Activated naive CD8-positive, alpha-beta T cell treated with anti-CD3 and anti-CD28 coated beads, Interleukin-2, amount 50 U/mL, for 24 hours (primary cell): ENCODE measurements at regions not wholly inside any gene's neighbourhood (a gene's known extent, or its start where the extent isn't known, plus 50 kb on each side); places are given as distances from the start of the nearest gene placed in this dataset.

ENCODE experiments used
- ATAC-seq: fragments of 150-1000 bp; cut with Tn5 transposase; one replicate; pipeline ENCODE4 v1.10.0; 2021
- DNase-seq: peaks from one replicate; pipeline ENCODE4 v3.0.0; 2021
- H3K27ac Mint-ChIP-seq: one replicate; pipeline ENCODE4 v1.8.0; 2021; ENCODE audit warnings: mild to moderate bottlenecking, mixed read lengths
- H3K27me3 Mint-ChIP-seq: one replicate; pipeline ENCODE4 v1.8.0; 2021; ENCODE audit warnings: mixed read lengths
- H3K36me3 Mint-ChIP-seq: one replicate; pipeline ENCODE4 v1.8.0; 2021; ENCODE audit warnings: low read depth, mixed read lengths
- H3K4me1 Mint-ChIP-seq: one replicate; pipeline ENCODE4 v1.8.0; 2021; ENCODE audit warnings: mixed read lengths
- H3K4me3 Mint-ChIP-seq: one replicate; pipeline ENCODE4 v1.8.0; 2021; ENCODE audit warnings: mild to moderate bottlenecking, moderate library complexity, mixed read lengths
- H3K9me3 Mint-ChIP-seq: one replicate; pipeline ENCODE4 v1.8.0; 2021; ENCODE audit warnings: mixed read lengths

DNA sequence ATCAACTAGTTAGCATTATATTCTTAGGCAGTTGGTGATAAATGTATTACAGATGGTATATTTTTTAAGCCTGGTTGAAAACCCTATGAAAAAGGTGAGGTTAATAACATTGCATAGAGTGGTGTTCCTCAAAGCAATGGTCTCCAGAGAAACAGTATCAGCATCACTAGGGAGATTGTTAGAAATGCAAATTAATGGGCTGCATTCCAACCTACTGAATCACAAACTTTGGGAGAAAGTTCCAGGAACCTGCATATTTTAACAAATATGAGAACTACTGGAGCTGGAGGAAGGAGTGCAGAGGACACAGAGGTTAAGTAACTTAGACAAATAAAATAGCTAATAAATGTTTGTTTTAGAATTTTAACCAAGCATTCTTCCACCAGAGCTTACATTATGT lies 166.9 kb upstream of the PCDH10 start:
- no peaks in the 10 kb centered on the region for H3K27me3 Mint-ChIP-seq
- H3K9me3 Mint-ChIP-seq: no peaks in the 10 kb centered on the region
- no peak overlapping the region for H3K4me3 Mint-ChIP-seq
- ATAC-seq: no peak
- H3K4me1 Mint-ChIP-seq: no peaks in the 10 kb centered on the region
- no peaks in the 10 kb centered on the region for H3K36me3 Mint-ChIP-seq
- no peak overlapping the region for H3K27ac Mint-ChIP-seq
- DNase-seq: no peak

GRCh38 chr4:132991111-132991510 lies 158.0 kb upstream of the PCDH10 start:
- no peak overlapping the region for H3K4me3 Mint-ChIP-seq
- no peaks in the 10 kb centered on the region for H3K27me3 Mint-ChIP-seq
- H3K9me3 Mint-ChIP-seq: no peaks in the 10 kb centered on the region
- no peaks in the 10 kb centered on the region for H3K4me1 Mint-ChIP-seq
- no peaks in the 10 kb centered on the region for H3K36me3 Mint-ChIP-seq
- no peak overlapping the region for H3K27ac Mint-ChIP-seq
- no peak for ATAC-seq
- DNase-seq: no peak

DNA sequence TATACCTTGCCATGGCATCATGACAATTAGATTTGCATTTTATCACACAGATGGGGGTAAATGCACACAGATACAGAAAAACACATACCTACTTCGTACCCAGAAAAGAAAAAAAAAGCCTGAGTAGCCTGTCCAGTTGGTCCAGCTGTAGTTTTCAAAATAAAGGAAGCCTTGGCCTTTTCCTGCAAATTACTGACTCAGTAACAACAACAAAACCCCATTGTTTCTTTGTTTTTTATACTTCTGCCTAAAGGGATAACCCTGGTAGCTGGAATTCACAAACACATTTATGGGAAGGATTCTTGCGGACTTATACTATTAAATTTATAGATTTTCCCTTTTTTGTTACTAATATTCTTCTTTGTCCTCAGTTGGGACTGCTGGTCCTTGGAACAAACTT lies 156.4 kb upstream of the PCDH10 start:
- ATAC-seq: no peak
- no peaks in the 10 kb centered on the region for H3K9me3 Mint-ChIP-seq
- no peak for DNase-seq
- no peak overlapping the region for H3K27ac Mint-ChIP-seq
- H3K4me1 Mint-ChIP-seq: no peaks in the 10 kb centered on the region
- no peaks in the 10 kb centered on the region for H3K27me3 Mint-ChIP-seq
- H3K36me3 Mint-ChIP-seq: no peaks in the 10 kb centered on the region
- H3K4me3 Mint-ChIP-seq: no peak overlapping the region

DNA sequence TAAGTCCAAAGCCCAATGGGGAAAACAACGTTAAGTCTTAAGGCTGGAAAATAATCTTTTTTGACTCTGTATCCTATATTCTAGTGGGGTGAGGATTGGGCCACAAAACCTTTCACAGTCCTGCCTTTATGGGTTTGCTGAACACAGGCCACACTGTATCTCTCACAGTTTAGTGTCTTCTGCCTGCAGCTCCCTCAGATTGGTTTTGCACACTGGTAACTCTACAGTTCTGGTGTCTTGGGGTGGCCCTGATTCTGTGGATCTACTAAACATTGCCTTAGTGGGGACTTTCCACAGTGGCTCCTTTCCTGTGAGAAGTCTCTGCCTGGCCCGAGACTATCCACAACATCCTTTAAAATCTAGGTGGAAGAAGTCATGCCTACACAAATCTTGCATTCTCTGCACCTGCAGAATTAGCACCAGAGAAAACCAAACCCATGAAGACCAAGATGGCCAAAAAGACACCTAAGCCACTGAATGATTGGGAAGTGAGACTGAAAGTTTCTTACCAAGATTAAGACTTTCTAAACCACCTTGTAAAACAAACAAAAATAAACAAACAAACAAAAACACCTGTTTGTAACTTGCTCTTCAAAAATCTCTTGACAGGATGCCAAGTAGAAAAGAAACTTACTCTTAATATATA lies 150.4 kb upstream of the PCDH10 start:
- DNase-seq (no peak), ATAC-seq (no peak)
- no peaks in the 10 kb centered on the region for H3K4me1 Mint-ChIP-seq
- H3K4me3 Mint-ChIP-seq: no peak overlapping the region
- no peaks in the 10 kb centered on the region for H3K27me3 Mint-ChIP-seq
- H3K27ac Mint-ChIP-seq: no peak overlapping the region
- H3K9me3 Mint-ChIP-seq: peaks cover 14% of the 10 kb centered on the region
- no peaks in the 10 kb centered on the region for H3K36me3 Mint-ChIP-seq

DNA sequence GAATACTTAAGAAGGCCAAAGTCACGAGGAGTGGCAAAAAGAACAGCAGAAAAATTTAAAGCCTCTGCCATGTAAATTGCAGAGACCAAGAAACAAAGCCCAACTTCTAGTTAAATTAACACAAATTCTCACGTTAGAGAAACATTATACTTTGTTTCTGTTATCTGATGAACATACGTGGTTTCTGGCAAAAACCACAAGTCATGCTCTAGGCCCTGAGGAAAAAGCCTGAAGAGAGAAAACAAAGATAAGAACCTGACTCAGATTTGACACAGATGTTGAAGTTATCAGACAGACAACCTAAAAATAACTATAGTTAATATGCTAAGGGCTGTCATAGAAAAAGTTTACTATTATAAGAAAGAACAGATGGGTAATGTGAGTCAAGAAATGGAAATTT lies 149.1 kb upstream of the PCDH10 start:
- no peak for DNase-seq
- Mint-ChIP-seq H3K9me3 (peaks cover 14% of the 10 kb centered on the region), H3K27ac (no peak overlapping the region), H3K4me3 (no peak overlapping the region), H3K27me3 (no peaks in the 10 kb centered on the region), H3K4me1 (no peaks in the 10 kb centered on the region), H3K36me3 (no peaks in the 10 kb centered on the region)
- ATAC-seq: no peak

DNA sequence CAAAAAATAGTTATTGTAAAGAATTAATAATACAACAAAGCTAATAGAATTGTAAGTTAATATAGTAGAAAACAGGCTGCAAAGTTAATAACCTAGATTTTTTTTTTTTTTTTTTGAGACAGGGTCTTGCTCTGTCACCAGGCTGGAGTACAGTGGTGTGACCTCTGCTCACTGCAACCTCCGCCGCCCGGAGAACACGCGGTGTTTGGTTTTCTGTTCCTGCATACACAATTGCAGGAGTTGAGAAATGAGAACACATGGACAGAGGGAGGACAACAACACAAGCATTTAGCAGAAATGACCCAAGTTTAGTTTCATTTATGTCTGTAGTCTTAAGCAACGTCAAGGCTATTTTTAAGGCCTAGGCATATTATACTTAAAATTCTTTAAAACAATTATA lies 145.9 kb upstream of the PCDH10 start:
- DNase-seq: no peak
- Mint-ChIP-seq H3K4me1 (no peaks in the 10 kb centered on the region), H3K27me3 (no peaks in the 10 kb centered on the region), H3K36me3 (no peaks in the 10 kb centered on the region), H3K4me3 (no peak overlapping the region), H3K9me3 (peaks cover 23% of the 10 kb centered on the region), H3K27ac (no peak overlapping the region)
- no peak for ATAC-seq

DNA sequence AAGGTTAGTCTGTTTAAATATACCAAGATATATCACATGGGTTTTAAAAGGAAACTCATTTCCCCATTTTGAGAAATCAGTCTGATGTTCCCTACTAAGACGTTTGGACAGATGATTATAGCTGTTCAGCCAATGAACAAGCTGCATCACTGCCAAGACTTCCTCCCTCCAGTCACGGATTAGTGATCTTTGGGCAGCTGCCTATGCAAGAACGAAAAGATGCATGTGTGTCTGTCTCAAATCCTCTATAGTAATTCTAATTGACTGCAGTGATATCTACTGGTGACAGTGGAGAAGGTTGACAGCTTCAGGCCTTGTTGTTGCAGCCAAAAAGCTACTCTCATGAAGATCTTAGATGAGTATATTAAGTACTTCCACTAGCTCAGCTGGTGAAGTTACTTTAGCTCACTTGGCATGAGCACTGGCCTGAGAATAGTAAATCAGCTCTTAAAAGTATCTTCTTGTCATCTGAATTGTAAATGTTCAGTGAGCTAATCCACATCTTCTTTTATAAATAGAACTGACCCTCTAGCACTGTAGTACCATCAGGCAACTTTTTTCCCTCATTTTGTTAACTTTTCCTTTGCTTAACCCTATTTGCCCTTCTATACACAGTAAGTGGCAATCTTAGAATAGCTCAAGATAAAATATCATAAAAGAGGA lies 134.5 kb upstream of the PCDH10 start:
- no peak overlapping the region for H3K27ac Mint-ChIP-seq
- no peak for DNase-seq
- no peaks in the 10 kb centered on the region for H3K27me3 Mint-ChIP-seq
- peaks cover 8% of the 10 kb centered on the region for H3K9me3 Mint-ChIP-seq
- H3K4me3 Mint-ChIP-seq: no peak overlapping the region
- H3K36me3 Mint-ChIP-seq: no peaks in the 10 kb centered on the region
- ATAC-seq: no peak
- no peaks in the 10 kb centered on the region for H3K4me1 Mint-ChIP-seq

DNA sequence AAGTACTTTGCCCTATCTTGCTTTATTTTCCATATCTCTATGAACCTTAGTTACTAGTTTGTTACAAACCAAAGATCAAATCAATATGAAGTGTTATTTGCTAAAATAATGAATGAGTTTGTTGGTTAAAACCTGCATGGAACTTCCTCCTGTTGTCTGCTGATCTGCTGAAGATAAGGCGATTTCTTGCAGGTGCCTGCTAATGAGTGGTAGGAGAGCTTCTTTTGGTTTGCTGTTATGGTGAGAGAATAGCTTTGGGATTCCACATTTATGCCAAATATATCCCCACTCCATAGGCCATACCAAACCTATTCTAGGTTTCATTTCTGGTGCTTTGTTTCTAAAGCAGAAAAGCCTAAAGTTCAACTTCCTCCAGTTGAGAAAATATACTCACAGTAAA lies 103.8 kb upstream of the PCDH10 start:
- DNase-seq (no peak), ATAC-seq (no peak)
- H3K9me3 Mint-ChIP-seq: peaks cover 14% of the 10 kb centered on the region
- H3K27me3 Mint-ChIP-seq: no peaks in the 10 kb centered on the region
- H3K27ac Mint-ChIP-seq: no peak overlapping the region
- no peaks in the 10 kb centered on the region for H3K4me1 Mint-ChIP-seq
- no peak overlapping the region for H3K4me3 Mint-ChIP-seq
- no peaks in the 10 kb centered on the region for H3K36me3 Mint-ChIP-seq

GRCh38 chr4:133046156-133046555 lies 102.9 kb upstream of the PCDH10 start:
- Mint-ChIP-seq H3K27me3 (no peaks in the 10 kb centered on the region), H3K9me3 (peaks cover 11% of the 10 kb centered on the region), H3K4me3 (no peak overlapping the region), H3K27ac (no peak overlapping the region), H3K36me3 (no peaks in the 10 kb centered on the region), H3K4me1 (no peaks in the 10 kb centered on the region)
- ATAC-seq: no peak
- DNase-seq: no peak

DNA sequence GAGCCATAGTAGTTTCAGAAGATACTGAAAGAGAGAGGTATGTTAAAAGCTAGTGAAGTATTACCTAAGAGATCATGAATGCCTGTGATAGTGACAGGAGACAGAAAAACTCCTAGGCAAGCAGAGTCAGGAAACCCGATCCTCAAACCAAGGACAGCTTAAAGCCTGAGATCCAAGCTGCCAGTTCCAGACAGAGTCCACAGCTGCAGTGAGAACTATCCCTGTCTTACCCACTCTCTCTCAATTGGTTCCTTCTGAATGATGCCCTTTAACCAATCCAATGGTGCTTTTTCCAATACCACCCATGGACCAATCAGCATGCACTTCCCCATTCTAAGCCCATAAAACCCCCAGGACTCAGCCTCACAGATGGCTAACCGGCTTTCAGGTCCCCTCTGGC lies 90.4 kb upstream of the PCDH10 start:
- no peak for DNase-seq
- H3K36me3 Mint-ChIP-seq: no peaks in the 10 kb centered on the region
- no peak overlapping the region for H3K4me3 Mint-ChIP-seq
- ATAC-seq: no peak
- H3K4me1 Mint-ChIP-seq: no peaks in the 10 kb centered on the region
- no peak overlapping the region for H3K27ac Mint-ChIP-seq
- no peaks in the 10 kb centered on the region for H3K27me3 Mint-ChIP-seq
- no peaks in the 10 kb centered on the region for H3K9me3 Mint-ChIP-seq

DNA sequence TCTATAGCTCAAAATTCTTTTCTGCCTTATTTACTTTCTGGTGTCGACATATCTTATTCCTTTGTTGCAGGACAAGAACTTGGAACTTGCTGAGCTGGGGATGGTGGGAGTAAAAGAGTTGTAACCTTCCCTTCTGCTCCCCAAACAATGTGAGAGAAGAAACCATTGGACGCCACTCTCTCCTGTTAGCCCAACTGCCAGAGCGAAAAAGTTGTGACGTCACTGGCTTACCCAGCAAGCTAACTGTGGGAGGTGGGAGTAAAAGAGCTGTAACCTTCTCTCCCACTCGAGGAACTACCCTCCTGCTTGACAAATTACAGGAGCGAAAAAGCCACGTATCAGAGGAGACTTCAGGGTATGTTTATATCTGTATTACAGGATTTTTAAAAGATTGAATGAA lies 90.0 kb upstream of the PCDH10 start:
- no peak overlapping the region for H3K27ac Mint-ChIP-seq
- H3K36me3 Mint-ChIP-seq: no peaks in the 10 kb centered on the region
- no peaks in the 10 kb centered on the region for H3K4me1 Mint-ChIP-seq
- DNase-seq (no peak), ATAC-seq (no peak)
- no peaks in the 10 kb centered on the region for H3K27me3 Mint-ChIP-seq
- no peak overlapping the region for H3K4me3 Mint-ChIP-seq
- H3K9me3 Mint-ChIP-seq: no peaks in the 10 kb centered on the region

GRCh38 chr4:133062851-133063250 lies 86.2 kb upstream of the PCDH10 start:
- DNase-seq (no peak), ATAC-seq (no peak)
- peaks cover 8% of the 10 kb centered on the region for H3K9me3 Mint-ChIP-seq
- no peak overlapping the region for H3K27ac Mint-ChIP-seq
- no peak overlapping the region for H3K4me3 Mint-ChIP-seq
- H3K36me3 Mint-ChIP-seq: no peaks in the 10 kb centered on the region
- no peaks in the 10 kb centered on the region for H3K27me3 Mint-ChIP-seq
- H3K4me1 Mint-ChIP-seq: no peaks in the 10 kb centered on the region

- Mint-ChIP-seq H3K27me3 (no peaks in the 10 kb centered on the region), H3K4me1 (no peaks in the 10 kb centered on the region), H3K36me3 (no peaks in the 10 kb centered on the region), H3K9me3 (peaks cover 17% of the 10 kb centered on the region), H3K27ac (no peak overlapping the region), H3K4me3 (no peak overlapping the region)
- ATAC-seq: no peak
- DNase-seq: no peak
These were observed 81.0 kb upstream of the PCDH10 start for GRCh38 chr4:133068083-133068482.

GRCh38 chr4:133081246-133081645 lies 67.8 kb upstream of the PCDH10 start:
- ATAC-seq (no peak), DNase-seq (no peak)
- Mint-ChIP-seq H3K4me1 (no peaks in the 10 kb centered on the region), H3K27me3 (no peaks in the 10 kb centered on the region), H3K36me3 (no peaks in the 10 kb centered on the region), H3K4me3 (no peak overlapping the region), H3K9me3 (peaks cover 11% of the 10 kb centered on the region), H3K27ac (no peak overlapping the region)

- ATAC-seq (no peak), DNase-seq (no peak)
- Mint-ChIP-seq H3K4me1 (no peaks in the 10 kb centered on the region), H3K36me3 (no peaks in the 10 kb centered on the region), H3K4me3 (no peak overlapping the region), H3K27me3 (no peaks in the 10 kb centered on the region), H3K9me3 (no peaks in the 10 kb centered on the region), H3K27ac (no peak overlapping the region)
These were observed 64.7 kb upstream of the PCDH10 start for GRCh38 chr4:133084421-133084820.

- Mint-ChIP-seq H3K36me3 (no peaks in the 10 kb centered on the region), H3K4me3 (no peak overlapping the region), H3K4me1 (no peaks in the 10 kb centered on the region), H3K27ac (no peak overlapping the region), H3K27me3 (no peaks in the 10 kb centered on the region), H3K9me3 (peaks cover 7% of the 10 kb centered on the region)
- DNase-seq (no peak), ATAC-seq (no peak)
These were observed 53.5 kb upstream of the PCDH10 start for GRCh38 chr4:133095591-133095990.
